Activated CD8-positive, alpha-beta memory T cell treated with anti-CD3 and anti-CD28 coated beads, Interleukin-2, amount 10 ng/mL, durations not matched to agents 7 days and 5 days (primary cell): ENCODE measurements at regions not wholly inside any gene's neighbourhood (a gene's known extent, or its start where the extent isn't known, plus 50 kb on each side); places are given as distances from the start of the nearest gene placed in this dataset.

Experiments used
- ATAC-seq: fragments of 150-1000 bp; cut with Tn5 transposase; one replicate; pipeline ENCODE4 v1.10.0; 2021; ENCODE audit warnings: moderate library complexity
- CTCF ChIA-PET: fragments of 350-600 bp; sonication (Branson Sonifier 250); formaldehyde crosslinking; loops from one replicate; lab custom pipeline; 2021; ENCODE audit warnings: antibody characterized with exemption; lab: Charles Lee
- DNase-seq: peaks from one replicate; pipeline ENCODE4 v3.0.0-alpha.2; 2020
- H3K27ac Mint-ChIP-seq: one replicate; pipeline ENCODE4 v1.8.0; 2021; ENCODE audit warnings: mild to moderate bottlenecking, mixed read lengths
- H3K27me3 Mint-ChIP-seq: one replicate; pipeline ENCODE4 v1.8.0; 2021; ENCODE audit warnings: mixed read lengths
- H3K36me3 Mint-ChIP-seq: one replicate; pipeline ENCODE4 v1.8.0; 2021; ENCODE audit warnings: mild to moderate bottlenecking, mixed read lengths
- H3K4me1 Mint-ChIP-seq: one replicate; pipeline ENCODE4 v1.8.0; 2021; ENCODE audit warnings: mixed read lengths
- H3K4me3 Mint-ChIP-seq: one replicate; pipeline ENCODE4 v1.8.0; 2021; ENCODE audit warnings: mild to moderate bottlenecking, moderate library complexity, mixed read lengths
- H3K9me3 Mint-ChIP-seq: one replicate; pipeline ENCODE4 v1.8.0; 2022; ENCODE audit warnings: low read depth, mixed read lengths

DNA sequence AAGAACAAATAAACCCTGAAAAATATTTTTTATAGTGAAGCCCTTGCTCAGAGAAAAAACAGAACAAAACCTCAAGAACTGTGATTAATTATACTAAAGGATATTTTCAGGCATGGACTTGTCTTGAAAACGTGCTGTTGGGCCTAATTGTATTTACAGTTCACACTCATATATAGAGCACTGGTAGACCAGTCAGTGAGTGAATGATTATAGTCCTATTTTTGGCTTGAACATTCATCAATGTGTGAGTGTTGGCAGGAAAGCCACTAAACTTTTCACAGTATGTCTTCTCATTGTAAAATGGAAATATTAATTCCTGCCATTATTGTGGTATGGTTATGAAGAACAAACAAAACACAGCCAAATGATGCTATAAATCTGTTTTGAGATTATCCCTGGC is 462.8 kb downstream of the KCNA4 start:
- CTCF ChIA-PET: no interaction called here
- no peak for ATAC-seq
- Mint-ChIP-seq H3K27me3 (no peaks in the 10 kb centered on the region), H3K4me3 (no peak overlapping the region), H3K27ac (no peak overlapping the region), H3K9me3 (no peaks in the 10 kb centered on the region), H3K4me1 (no peaks in the 10 kb centered on the region), H3K36me3 (no peaks in the 10 kb centered on the region)
- DNase-seq: no peak

GRCh38 chr11:29538339-29539036 is 478.3 kb downstream of the KCNA4 start:
- Mint-ChIP-seq H3K27me3 (no peaks in the 10 kb centered on the region), H3K9me3 (peaks cover 13% of the 10 kb centered on the region), H3K4me1 (no peaks in the 10 kb centered on the region), H3K4me3 (no peak overlapping the region), H3K27ac (no peak overlapping the region), H3K36me3 (no peaks in the 10 kb centered on the region)
- no peak for ATAC-seq
- CTCF ChIA-PET: no interaction called here
- no peak for DNase-seq

GRCh38 chr11:29534836-29535235 is 482.0 kb downstream of the KCNA4 start:
- CTCF ChIA-PET: no interaction called here
- no peak for DNase-seq
- H3K36me3 Mint-ChIP-seq: no peaks in the 10 kb centered on the region

DNA sequence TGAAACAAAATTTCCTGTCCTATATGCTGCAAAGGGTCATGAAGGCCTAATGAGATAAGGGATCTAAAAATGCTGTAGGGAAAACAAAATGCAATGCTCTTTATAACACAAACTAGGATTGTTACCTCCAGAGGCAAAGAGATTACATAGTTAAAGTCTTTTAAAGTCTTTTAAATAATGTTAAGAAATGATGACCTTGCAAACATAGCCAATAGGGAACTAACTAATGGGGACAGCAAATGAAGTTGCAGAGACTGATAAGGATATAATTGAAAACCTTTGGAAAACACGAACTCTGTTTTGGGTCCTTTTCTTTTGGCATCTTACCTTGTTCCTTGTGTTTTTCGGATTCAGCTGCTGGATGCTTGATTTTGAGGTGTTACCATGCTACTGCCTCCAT is 485.9 kb downstream of the KCNA4 start:
- Mint-ChIP-seq H3K4me3 (no peak overlapping the region), H3K36me3 (no peaks in the 10 kb centered on the region), H3K4me1 (no peaks in the 10 kb centered on the region), H3K27me3 (no peaks in the 10 kb centered on the region), H3K27ac (no peak overlapping the region), H3K9me3 (peaks cover 11% of the 10 kb centered on the region)
- CTCF ChIA-PET: no interaction called here
- no peak for DNase-seq
- no peak for ATAC-seq

More at GRCh38 chr11:29534836-29535235, 482.0 kb downstream of the KCNA4 start:
- Mint-ChIP-seq H3K4me3 (no peak overlapping the region), H3K27ac (no peak overlapping the region), H3K4me1 (no peaks in the 10 kb centered on the region), H3K9me3 (peaks cover 9% of the 10 kb centered on the region), H3K27me3 (no peaks in the 10 kb centered on the region)
- ATAC-seq: no peak

DNA sequence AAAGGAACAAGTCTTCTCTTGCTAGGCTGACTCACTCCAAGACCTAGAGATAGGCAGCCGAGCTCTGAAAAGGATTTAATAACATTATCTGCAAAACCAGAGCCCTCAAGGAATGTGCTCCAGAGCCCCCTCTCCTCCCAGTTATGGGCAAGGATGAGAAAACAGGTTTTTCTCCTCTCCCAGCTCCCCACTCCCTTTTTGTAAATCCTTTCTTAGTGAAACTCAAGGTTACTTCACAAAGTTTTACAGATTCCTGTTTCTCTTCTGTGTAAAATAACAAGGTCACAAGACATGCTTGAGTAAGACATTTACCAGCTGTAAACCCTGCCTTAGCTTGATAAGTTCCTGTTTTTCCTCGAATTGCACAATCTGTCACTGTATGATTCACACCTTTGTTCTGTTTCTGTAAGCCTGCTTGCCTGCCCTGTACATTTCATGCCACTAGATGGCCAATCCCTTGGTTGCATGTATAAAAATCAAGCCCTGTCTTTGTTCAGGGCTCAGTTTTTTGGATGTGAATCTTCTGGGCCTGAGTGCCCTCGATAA is 489.4 kb downstream of the KCNA4 start:
- CTCF ChIA-PET: no interaction called here
- Mint-ChIP-seq H3K4me3 (no peak overlapping the region), H3K27ac (no peak overlapping the region), H3K4me1 (no peaks in the 10 kb centered on the region), H3K27me3 (no peaks in the 10 kb centered on the region), H3K9me3 (peaks cover 9% of the 10 kb centered on the region), H3K36me3 (no peaks in the 10 kb centered on the region)
- ATAC-seq: no peak
- DNase-seq: no peak

DNA sequence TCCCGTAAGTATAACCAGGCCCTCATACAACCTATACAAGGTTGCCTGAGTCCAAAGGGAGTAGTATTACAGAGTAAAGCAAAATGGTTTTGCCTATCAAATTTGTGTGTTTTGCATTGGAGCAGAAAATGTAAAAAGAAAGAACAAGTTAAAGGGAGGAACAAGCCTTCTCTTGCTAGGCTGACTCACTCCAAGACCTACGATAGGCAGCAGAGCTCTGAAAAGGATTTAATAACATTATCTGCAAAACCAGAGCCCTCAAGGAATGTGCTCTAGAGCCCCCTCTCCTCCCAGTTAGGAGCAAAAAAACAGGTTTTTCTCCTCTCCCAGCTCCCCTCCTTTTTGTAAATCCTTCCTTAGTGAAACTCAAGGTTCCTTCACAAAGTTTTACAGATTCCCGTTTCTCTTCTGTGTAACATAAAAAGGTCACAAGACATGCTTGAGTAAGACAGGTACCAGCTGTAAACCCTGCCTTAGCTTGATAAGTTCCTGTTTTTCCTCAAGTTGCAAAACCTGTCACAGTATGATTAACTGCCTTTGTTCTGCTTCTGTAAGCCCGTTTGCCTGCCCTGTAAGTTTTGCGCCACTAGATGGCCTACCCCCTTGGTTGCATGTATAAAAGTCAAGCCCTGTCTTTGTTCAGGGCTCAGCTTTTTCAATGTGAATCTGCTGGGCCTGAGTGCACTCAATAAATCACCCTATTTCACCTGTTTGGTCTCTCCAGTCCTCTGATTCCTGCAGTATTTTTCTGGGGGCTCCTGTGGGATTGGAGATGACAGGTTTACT is 498.2 kb downstream of the KCNA4 start:
- Mint-ChIP-seq H3K27me3 (no peaks in the 10 kb centered on the region), H3K4me1 (no peaks in the 10 kb centered on the region), H3K27ac (no peak overlapping the region), H3K4me3 (no peak overlapping the region), H3K36me3 (no peaks in the 10 kb centered on the region), H3K9me3 (peaks cover 22% of the 10 kb centered on the region)
- DNase-seq (no peak), ATAC-seq (no peak)
- CTCF ChIA-PET: no interaction called here

DNA sequence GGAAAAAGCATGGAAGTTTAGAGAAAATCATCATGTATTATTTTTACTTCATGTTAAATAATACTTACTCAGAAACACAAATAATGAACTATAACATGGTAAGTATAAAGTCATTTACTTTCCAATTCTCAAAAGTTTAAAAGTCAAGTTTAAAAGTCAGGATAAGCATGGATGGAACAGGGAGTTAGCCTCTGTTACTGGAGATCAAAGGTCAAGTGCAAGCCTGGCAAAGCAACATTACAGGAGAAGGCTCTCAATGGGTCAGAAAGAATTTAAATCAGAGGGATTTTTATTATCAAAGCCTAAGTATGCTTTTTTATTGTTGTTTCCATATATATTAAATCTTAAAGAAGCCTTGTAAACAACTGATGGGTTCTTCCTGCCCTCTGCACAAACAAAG is 505.4 kb downstream of the KCNA4 start:
- DNase-seq: no peak
- no peak overlapping the region for H3K27ac Mint-ChIP-seq
- no peaks in the 10 kb centered on the region for H3K36me3 Mint-ChIP-seq
- no peak for ATAC-seq
- CTCF ChIA-PET: no interaction called here
- no peaks in the 10 kb centered on the region for H3K4me1 Mint-ChIP-seq
- no peaks in the 10 kb centered on the region for H3K27me3 Mint-ChIP-seq
- peaks cover 6% of the 10 kb centered on the region for H3K9me3 Mint-ChIP-seq
- no peak overlapping the region for H3K4me3 Mint-ChIP-seq

DNA sequence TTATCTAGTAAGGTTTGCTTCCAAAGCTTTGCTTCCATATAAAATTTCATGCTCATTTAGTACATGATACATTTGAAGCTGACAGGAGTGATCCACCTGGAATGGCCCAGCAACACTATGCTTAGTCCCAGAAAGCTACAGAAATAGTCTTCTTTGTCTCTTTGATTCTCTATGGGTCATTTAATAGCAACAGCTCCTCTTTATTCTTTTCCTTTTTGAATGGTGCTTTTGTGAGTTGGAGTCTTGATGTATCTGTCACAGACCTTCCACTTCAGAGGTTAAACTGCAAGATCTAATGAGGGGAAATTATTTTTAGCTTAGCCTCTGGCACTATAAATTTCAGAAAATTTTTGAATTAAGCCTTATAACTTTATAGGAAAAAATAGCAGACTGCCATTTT is 509.5 kb downstream of the KCNA4 start:
- DNase-seq (no peak), ATAC-seq (no peak)
- H3K36me3 Mint-ChIP-seq: no peaks in the 10 kb centered on the region
- H3K9me3 Mint-ChIP-seq: peaks cover 6% of the 10 kb centered on the region
- no peak overlapping the region for H3K4me3 Mint-ChIP-seq
- no peaks in the 10 kb centered on the region for H3K27me3 Mint-ChIP-seq
- H3K27ac Mint-ChIP-seq: no peak overlapping the region
- CTCF ChIA-PET: no interaction called here
- H3K4me1 Mint-ChIP-seq: no peaks in the 10 kb centered on the region

GRCh38 chr11:29495676-29496075 is 521.2 kb downstream of the KCNA4 start:
- H3K27ac Mint-ChIP-seq: no peak overlapping the region
- no peaks in the 10 kb centered on the region for H3K36me3 Mint-ChIP-seq
- ATAC-seq (no peak), DNase-seq (no peak)
- no peaks in the 10 kb centered on the region for H3K4me1 Mint-ChIP-seq
- CTCF ChIA-PET: no interaction called here
- H3K9me3 Mint-ChIP-seq: peaks cover 4% of the 10 kb centered on the region
- no peaks in the 10 kb centered on the region for H3K27me3 Mint-ChIP-seq
- H3K4me3 Mint-ChIP-seq: no peak overlapping the region

DNA sequence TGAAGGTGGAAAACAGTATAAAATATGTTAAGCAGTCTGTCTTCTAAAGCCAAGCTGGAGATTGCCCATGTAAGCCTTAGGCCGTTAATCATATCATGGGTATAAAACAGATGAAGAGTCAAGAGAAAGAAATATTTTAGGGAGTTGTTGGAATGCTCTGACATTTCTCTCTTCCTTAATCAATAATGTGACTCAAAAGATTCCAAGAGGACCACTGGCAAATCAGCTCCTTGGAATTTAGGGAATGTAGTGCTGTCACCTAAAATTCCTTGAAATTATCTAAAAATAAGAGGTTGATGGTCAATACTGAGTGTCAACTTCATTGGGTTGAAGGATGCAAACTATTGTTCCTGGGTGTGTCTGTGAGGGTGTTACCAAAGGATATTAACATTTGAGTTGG is 525.9 kb downstream of the KCNA4 start:
- no peak overlapping the region for H3K27ac Mint-ChIP-seq
- H3K36me3 Mint-ChIP-seq: no peaks in the 10 kb centered on the region
- DNase-seq (no peak), ATAC-seq (no peak)
- no peak overlapping the region for H3K4me3 Mint-ChIP-seq
- CTCF ChIA-PET: no interaction called here
- H3K27me3 Mint-ChIP-seq: no peaks in the 10 kb centered on the region
- no peaks in the 10 kb centered on the region for H3K4me1 Mint-ChIP-seq
- peaks cover 2% of the 10 kb centered on the region for H3K9me3 Mint-ChIP-seq

DNA sequence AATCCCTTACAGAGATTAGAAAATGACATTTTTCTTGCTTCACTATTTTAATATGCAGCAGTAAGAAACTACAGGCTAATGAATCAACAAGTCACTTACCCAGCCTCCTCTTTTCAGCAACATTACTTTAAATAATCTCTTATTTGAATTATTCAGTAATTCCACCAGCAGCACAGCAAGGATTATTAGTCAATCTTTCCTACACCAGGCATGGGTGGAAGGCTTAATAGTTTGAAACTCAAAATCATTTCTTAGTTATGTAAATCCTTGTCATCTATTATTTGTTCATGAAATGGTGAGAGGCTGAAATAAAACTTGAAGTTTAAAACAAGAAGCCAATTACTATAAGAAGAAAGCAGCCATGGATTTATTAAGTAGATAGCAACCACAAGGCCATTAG is 530.5 kb downstream of the KCNA4 start:
- DNase-seq (no peak), ATAC-seq (no peak)
- Mint-ChIP-seq H3K4me3 (no peak overlapping the region), H3K36me3 (no peaks in the 10 kb centered on the region), H3K9me3 (peaks cover 2% of the 10 kb centered on the region), H3K27ac (no peak overlapping the region), H3K4me1 (no peaks in the 10 kb centered on the region), H3K27me3 (no peaks in the 10 kb centered on the region)
- CTCF ChIA-PET: no interaction called here

GRCh38 chr11:29485641-29486040 is 531.2 kb downstream of the KCNA4 start:
- peaks cover 2% of the 10 kb centered on the region for H3K9me3 Mint-ChIP-seq
- CTCF ChIA-PET: no interaction called here
- DNase-seq (no peak), ATAC-seq (no peak)
- no peak overlapping the region for H3K27ac Mint-ChIP-seq
- no peaks in the 10 kb centered on the region for H3K36me3 Mint-ChIP-seq
- no peaks in the 10 kb centered on the region for H3K4me1 Mint-ChIP-seq
- H3K4me3 Mint-ChIP-seq: no peak overlapping the region
- H3K27me3 Mint-ChIP-seq: no peaks in the 10 kb centered on the region

GRCh38 chr11:29484548-29484947 is 532.3 kb downstream of the KCNA4 start:
- DNase-seq (no peak), ATAC-seq (no peak)
- Mint-ChIP-seq H3K27me3 (no peaks in the 10 kb centered on the region), H3K27ac (no peak overlapping the region), H3K9me3 (no peaks in the 10 kb centered on the region), H3K36me3 (no peaks in the 10 kb centered on the region), H3K4me1 (no peaks in the 10 kb centered on the region), H3K4me3 (no peak overlapping the region)
- CTCF ChIA-PET: no interaction called here

- DNase-seq (no peak), ATAC-seq (no peak)
- Mint-ChIP-seq H3K4me1 (no peaks in the 10 kb centered on the region), H3K27me3 (no peaks in the 10 kb centered on the region), H3K4me3 (no peak overlapping the region), H3K9me3 (no peaks in the 10 kb centered on the region), H3K27ac (no peak overlapping the region), H3K36me3 (no peaks in the 10 kb centered on the region)
- CTCF ChIA-PET: no interaction called here
These were observed 533.0 kb downstream of the KCNA4 start for GRCh38 chr11:29483831-29484230.
